ENCODE measurements at regions not wholly inside any gene's neighbourhood (a gene's known extent, or its start where the extent isn't known, plus 50 kb on each side); places are given as distances from the start of the nearest gene placed in this dataset.

- H2BK15ac ChIP-seq (replicated peaks; ENCODE audit: low read depth) = no peak overlapping the region
- H3K4me3 ChIP-seq (ENCODE audit: low read length) = no peak overlapping the region
- H3K23ac ChIP-seq (ENCODE audit: low read length) = no peak overlapping the region
- no peak for DNase-seq
- no peak overlapping the region for H3K4ac ChIP-seq (ENCODE audit: low read depth, low read length)
- H4K5ac ChIP-seq (ENCODE audit: low read length) = no peak overlapping the region
- H3K79me2 ChIP-seq (ENCODE audit: control insufficient read depth, insufficient read depth, low read length) = no peaks in the 10 kb centered on the region
- H2BK5ac ChIP-seq (ENCODE audit: low read length) = no peak overlapping the region
- no peaks in the 10 kb centered on the region for H3K4me1 ChIP-seq (ENCODE audit: control insufficient read depth, low read depth, low read length)
- H3K9ac ChIP-seq (ENCODE audit: low read length) = no peak overlapping the region
- H2BK120ac ChIP-seq (ENCODE audit: low read depth, low read length) = no peak overlapping the region
- H3K27ac ChIP-seq (ENCODE audit: low read depth, low read length) = no peak overlapping the region
- H3K79me1 ChIP-seq (ENCODE audit: low read length) = no peaks in the 10 kb centered on the region
- no peaks in the 10 kb centered on the region for H3K27me3 ChIP-seq (ENCODE audit: insufficient read depth, low read length, poor library complexity)
- H2AK5ac ChIP-seq (ENCODE audit: low read length) = no peak overlapping the region
- no peak overlapping the region for H3K18ac ChIP-seq (ENCODE audit: low read length)
- H3K4me2 ChIP-seq (ENCODE audit: low read length) = no peak overlapping the region
- H4K8ac ChIP-seq (ENCODE audit: low read depth, low read length) = no peak overlapping the region
- WGBS (ENCODE audit: extremely low coverage, insufficient coverage, low lambda C conversion rate) = no CpG with 5 or more reads among the region's 1 CpG
- no peak overlapping the region for H3K56ac ChIP-seq (ENCODE audit: low read length)
- no peaks in the 10 kb centered on the region for H3K36me3 ChIP-seq (ENCODE audit: control insufficient read depth, insufficient read depth, low read length)
Measured at GRCh38 chrX:96564595-96564994, 120.0 kb upstream of the DIAPH2 start.

DNA sequence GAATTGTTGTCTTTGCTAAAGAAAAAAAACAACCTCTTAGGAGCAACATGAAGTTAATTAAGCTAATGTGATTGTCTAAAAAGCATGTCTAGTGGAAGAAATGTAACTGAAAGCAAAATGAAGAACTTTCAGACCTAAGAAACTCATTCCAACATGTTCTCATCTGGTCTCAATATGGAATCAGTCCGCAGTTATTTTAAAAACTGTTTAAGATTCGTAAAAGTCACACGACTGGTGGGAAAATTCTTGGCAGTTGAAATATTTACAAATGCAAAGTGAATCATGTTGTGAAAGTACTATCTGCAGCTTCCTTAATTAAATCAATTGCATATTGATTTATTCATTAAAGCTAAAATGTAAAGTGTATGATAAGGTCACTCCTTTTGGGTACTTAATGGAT, 117.8 kb upstream of the DIAPH2 start:
- no peak overlapping the region for H3K23ac ChIP-seq (ENCODE audit: low read length)
- H3K27me3 ChIP-seq (ENCODE audit: insufficient read depth, low read length, poor library complexity) = no peaks in the 10 kb centered on the region
- H2BK5ac ChIP-seq (ENCODE audit: low read length) = no peak overlapping the region
- no peaks in the 10 kb centered on the region for H3K4me1 ChIP-seq (ENCODE audit: control insufficient read depth, low read depth, low read length)
- DNase-seq = no peak
- H3K9ac ChIP-seq (ENCODE audit: low read length) = no peak overlapping the region
- no peak overlapping the region for H3K4me2 ChIP-seq (ENCODE audit: low read length)
- no peak overlapping the region for H3K4me3 ChIP-seq (ENCODE audit: low read length)
- no peaks in the 10 kb centered on the region for H3K79me1 ChIP-seq (ENCODE audit: low read length)
- H2AK5ac ChIP-seq (ENCODE audit: low read length) = no peak overlapping the region
- no peak overlapping the region for H2BK15ac ChIP-seq (replicated peaks; ENCODE audit: low read depth)
- H3K56ac ChIP-seq (ENCODE audit: low read length) = no peak overlapping the region
- no peak overlapping the region for H2BK120ac ChIP-seq (ENCODE audit: low read depth, low read length)
- no peaks in the 10 kb centered on the region for H3K36me3 ChIP-seq (ENCODE audit: control insufficient read depth, insufficient read depth, low read length)
- H3K27ac ChIP-seq (ENCODE audit: low read depth, low read length) = no peak overlapping the region
- H3K18ac ChIP-seq (ENCODE audit: low read length) = no peak overlapping the region
- H4K5ac ChIP-seq (ENCODE audit: low read length) = no peak overlapping the region
- WGBS (ENCODE audit: extremely low coverage, insufficient coverage, low lambda C conversion rate) = no CpG with 5 or more reads among the region's 3 CpGs
- no peak overlapping the region for H4K8ac ChIP-seq (ENCODE audit: low read depth, low read length)
- no peaks in the 10 kb centered on the region for H3K79me2 ChIP-seq (ENCODE audit: control insufficient read depth, insufficient read depth, low read length)
- H3K4ac ChIP-seq (ENCODE audit: low read depth, low read length) = no peak overlapping the region

- Histone ChIP-seq H2BK15ac (replicated peaks; ENCODE audit: low read depth) (no peak overlapping the region), H3K27me3 (ENCODE audit: insufficient read depth, low read length, poor library complexity) (no peaks in the 10 kb centered on the region), H3K4me1 (ENCODE audit: control insufficient read depth, low read depth, low read length) (no peaks in the 10 kb centered on the region), H3K18ac (ENCODE audit: low read length) (no peak overlapping the region), H3K4me3 (ENCODE audit: low read length) (no peak overlapping the region), H3K9ac (ENCODE audit: low read length) (no peak overlapping the region), H2BK5ac (ENCODE audit: low read length) (no peak overlapping the region), H3K79me2 (ENCODE audit: control insufficient read depth, insufficient read depth, low read length) (no peaks in the 10 kb centered on the region), H3K27ac (ENCODE audit: low read depth, low read length) (no peak overlapping the region), H3K79me1 (ENCODE audit: low read length) (no peaks in the 10 kb centered on the region), H3K56ac (ENCODE audit: low read length) (no peak overlapping the region), H3K23ac (ENCODE audit: low read length) (no peak overlapping the region), H2BK120ac (ENCODE audit: low read depth, low read length) (no peak overlapping the region), H4K8ac (ENCODE audit: low read depth, low read length) (no peak overlapping the region), H3K4ac (ENCODE audit: low read depth, low read length) (no peak overlapping the region), H3K36me3 (ENCODE audit: control insufficient read depth, insufficient read depth, low read length) (no peaks in the 10 kb centered on the region), H2AK5ac (ENCODE audit: low read length) (no peak overlapping the region), H3K4me2 (ENCODE audit: low read length) (no peak overlapping the region), H4K5ac (ENCODE audit: low read length) (no peak overlapping the region)
- WGBS (ENCODE audit: extremely low coverage, insufficient coverage, low lambda C conversion rate) = no CpG with 5 or more reads among the region's 3 CpGs
- no peak for DNase-seq
Measured at GRCh38 chrX:96568071-96568470, 116.6 kb upstream of the DIAPH2 start.

DNA sequence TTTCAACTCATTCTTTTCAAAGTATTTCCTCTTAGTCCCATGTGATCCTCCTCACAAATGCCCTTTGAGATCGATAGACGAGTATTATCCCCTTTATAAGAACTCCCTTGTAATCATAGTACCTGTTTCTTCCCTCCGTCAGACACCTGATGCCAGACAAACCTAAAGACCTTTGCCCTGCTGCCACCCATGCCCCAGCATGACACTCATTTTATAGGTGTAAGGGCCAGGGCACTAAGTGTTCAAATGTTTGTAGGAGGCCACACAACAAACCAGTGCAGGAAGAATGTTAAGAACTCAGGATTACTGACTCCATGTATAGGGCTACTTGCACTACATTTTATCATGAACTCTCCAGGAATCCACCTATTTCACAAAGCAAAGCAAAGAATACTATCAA, 115.6 kb upstream of the DIAPH2 start:
- Histone ChIP-seq H3K79me1 (ENCODE audit: low read length) (no peaks in the 10 kb centered on the region), H3K4me1 (ENCODE audit: control insufficient read depth, low read depth, low read length) (no peaks in the 10 kb centered on the region), H4K5ac (ENCODE audit: low read length) (no peak overlapping the region), H4K8ac (ENCODE audit: low read depth, low read length) (no peak overlapping the region), H3K27me3 (ENCODE audit: insufficient read depth, low read length, poor library complexity) (no peaks in the 10 kb centered on the region), H2BK5ac (ENCODE audit: low read length) (no peak overlapping the region), H2BK15ac (replicated peaks; ENCODE audit: low read depth) (no peak overlapping the region), H3K18ac (ENCODE audit: low read length) (no peak overlapping the region), H3K4me2 (ENCODE audit: low read length) (no peak overlapping the region), H3K56ac (ENCODE audit: low read length) (no peak overlapping the region), H3K4ac (ENCODE audit: low read depth, low read length) (no peak overlapping the region), H3K79me2 (ENCODE audit: control insufficient read depth, insufficient read depth, low read length) (no peaks in the 10 kb centered on the region), H3K4me3 (ENCODE audit: low read length) (no peak overlapping the region), H2BK120ac (ENCODE audit: low read depth, low read length) (no peak overlapping the region), H2AK5ac (ENCODE audit: low read length) (no peak overlapping the region), H3K36me3 (ENCODE audit: control insufficient read depth, insufficient read depth, low read length) (no peaks in the 10 kb centered on the region), H3K9ac (ENCODE audit: low read length) (no peak overlapping the region), H3K27ac (ENCODE audit: low read depth, low read length) (no peak overlapping the region), H3K23ac (ENCODE audit: low read length) (no peak overlapping the region)
- WGBS (ENCODE audit: extremely low coverage, insufficient coverage, low lambda C conversion rate) = no CpG with 5 or more reads among the region's 3 CpGs
- DNase-seq = no peak

- H3K27ac ChIP-seq (ENCODE audit: low read depth, low read length) = no peak overlapping the region
- no peak overlapping the region for H3K4me2 ChIP-seq (ENCODE audit: low read length)
- no peaks in the 10 kb centered on the region for H3K36me3 ChIP-seq (ENCODE audit: control insufficient read depth, insufficient read depth, low read length)
- no peak overlapping the region for H2BK15ac ChIP-seq (replicated peaks; ENCODE audit: low read depth)
- H3K4me3 ChIP-seq (ENCODE audit: low read length) = no peak overlapping the region
- peak; percentile 8 for DNase-seq
- no peak overlapping the region for H3K4ac ChIP-seq (ENCODE audit: low read depth, low read length)
- H3K27me3 ChIP-seq (ENCODE audit: insufficient read depth, low read length, poor library complexity) = no peaks in the 10 kb centered on the region
- H3K23ac ChIP-seq (ENCODE audit: low read length) = no peak overlapping the region
- no peak overlapping the region for H3K18ac ChIP-seq (ENCODE audit: low read length)
- no peak overlapping the region for H4K8ac ChIP-seq (ENCODE audit: low read depth, low read length)
- no CpG with 5 or more reads among the region's 1 CpG for WGBS (ENCODE audit: extremely low coverage, insufficient coverage, low lambda C conversion rate)
- H2BK120ac ChIP-seq (ENCODE audit: low read depth, low read length) = no peak overlapping the region
- H3K4me1 ChIP-seq (ENCODE audit: control insufficient read depth, low read depth, low read length) = no peaks in the 10 kb centered on the region
- H3K79me2 ChIP-seq (ENCODE audit: control insufficient read depth, insufficient read depth, low read length) = no peaks in the 10 kb centered on the region
- H3K9ac ChIP-seq (ENCODE audit: low read length) = no peak overlapping the region
- H3K79me1 ChIP-seq (ENCODE audit: low read length) = no peaks in the 10 kb centered on the region
- H2BK5ac ChIP-seq (ENCODE audit: low read length) = no peak overlapping the region
- H3K56ac ChIP-seq (ENCODE audit: low read length) = no peak overlapping the region
- H4K5ac ChIP-seq (ENCODE audit: low read length) = no peak overlapping the region
- no peak overlapping the region for H2AK5ac ChIP-seq (ENCODE audit: low read length)
Measured at GRCh38 chrX:96575011-96575410, 109.6 kb upstream of the DIAPH2 start.

GRCh38 chrX:96576368-96576767, 108.3 kb upstream of the DIAPH2 start:
- H3K79me2 ChIP-seq (ENCODE audit: control insufficient read depth, insufficient read depth, low read length) = no peaks in the 10 kb centered on the region
- no peak overlapping the region for H2AK5ac ChIP-seq (ENCODE audit: low read length)
- no peaks in the 10 kb centered on the region for H3K4me1 ChIP-seq (ENCODE audit: control insufficient read depth, low read depth, low read length)
- no peak overlapping the region for H3K4me2 ChIP-seq (ENCODE audit: low read length)
- no peak overlapping the region for H4K8ac ChIP-seq (ENCODE audit: low read depth, low read length)
- H3K27ac ChIP-seq (ENCODE audit: low read depth, low read length) = no peak overlapping the region
- H3K23ac ChIP-seq (ENCODE audit: low read length) = no peak overlapping the region
- no peaks in the 10 kb centered on the region for H3K36me3 ChIP-seq (ENCODE audit: control insufficient read depth, insufficient read depth, low read length)
- H3K79me1 ChIP-seq (ENCODE audit: low read length) = no peaks in the 10 kb centered on the region
- no peak overlapping the region for H2BK5ac ChIP-seq (ENCODE audit: low read length)
- no CpG with 5 or more reads among the region's 2 CpGs for WGBS (ENCODE audit: extremely low coverage, insufficient coverage, low lambda C conversion rate)
- H4K5ac ChIP-seq (ENCODE audit: low read length) = no peak overlapping the region
- no peak overlapping the region for H2BK15ac ChIP-seq (replicated peaks; ENCODE audit: low read depth)
- H3K4me3 ChIP-seq (ENCODE audit: low read length) = no peak overlapping the region
- no peaks in the 10 kb centered on the region for H3K27me3 ChIP-seq (ENCODE audit: insufficient read depth, low read length, poor library complexity)
- H3K4ac ChIP-seq (ENCODE audit: low read depth, low read length) = no peak overlapping the region
- no peak overlapping the region for H3K18ac ChIP-seq (ENCODE audit: low read length)
- H2BK120ac ChIP-seq (ENCODE audit: low read depth, low read length) = no peak overlapping the region
- no peak overlapping the region for H3K9ac ChIP-seq (ENCODE audit: low read length)
- DNase-seq = no peak
- H3K56ac ChIP-seq (ENCODE audit: low read length) = no peak overlapping the region
